OCI-LY3 (cell line): ENCODE measurements at regions not wholly inside any gene's neighbourhood (a gene's known extent, or its start where the extent isn't known, plus 50 kb on each side); places are given as distances from the start of the nearest gene placed in this dataset.

Source experiments
- H2AFZ ChIP-seq: fragments of 200-600, 300-600 bp; shearing (Covaris generic); 2 replicates; pipeline ENCODE4 v1.6.0; 2014; ENCODE audit warnings: antibody characterized with exemption, low read depth, low read length
- H3K27ac ChIP-seq: fragments of 200-600, 300-600 bp; sonication (generic); 2 replicates; pipeline ENCODE4 v1.5.1; 2014; ENCODE audit warnings: mild to moderate bottlenecking, low read length, moderate library complexity, mixed read lengths
- H3K27me3 ChIP-seq: fragments of 200-600, 300-600 bp; sonication (generic); 2 replicates; pipeline ENCODE4 v1.6.1; 2014; ENCODE audit warnings: low read depth, low read length, mixed read lengths
- H3K36me3 ChIP-seq: fragments of 200-600, 300-600 bp; sonication (generic); replicated peaks from 2 replicates; pipeline ENCODE3; 2014; ENCODE audit warnings: low read depth, low read length, mixed read lengths
- H3K4me1 ChIP-seq: fragments of 300-600, 200-600 bp; sonication (generic); 2 replicates; pipeline ENCODE4 v1.6.1; 2014; ENCODE audit warnings: low read length, mixed read lengths
- H3K4me2 ChIP-seq: fragments of 200-600, 300-600 bp; sonication (generic); 2 replicates; pipeline ENCODE4 v1.6.1; 2014; ENCODE audit warnings: low read length, mixed read lengths
- H3K4me3 ChIP-seq: fragments of 300-600, 200-600 bp; sonication (generic); 2 replicates; pipeline ENCODE4 v1.5.1; 2014; ENCODE audit warnings: antibody characterized with exemption, mild to moderate bottlenecking, low read length, moderate library complexity
- H3K79me2 ChIP-seq: fragments of 300-600, 200-600 bp; shearing (Covaris generic); 2 replicates; pipeline ENCODE4 v1.6.1; 2014; ENCODE audit warnings: mild to moderate bottlenecking, low read length, mixed read lengths
- H3K9ac ChIP-seq: fragments of 300-600, 200-600 bp; shearing (Covaris generic); 2 replicates; pipeline ENCODE4 v1.6.0; 2014; ENCODE audit warnings: mild to moderate bottlenecking, low read length, moderate library complexity
- H3K9me3 ChIP-seq: fragments of 200-600, 300-600 bp; shearing (Covaris generic); 2 replicates; pipeline ENCODE4 v1.6.1; 2014; ENCODE audit warnings: low read length, mixed read lengths; ENCODE audit not compliant: insufficient read depth
- H4K20me1 ChIP-seq: fragments of 200-600, 300-600 bp; sonication (generic); 2 replicates; pipeline ENCODE4 v1.6.1; 2016; ENCODE audit warnings: low read length, mixed read lengths; ENCODE audit not compliant: insufficient read depth
- CTCF ChIP-seq: fragments of 200-600, 300-600 bp; sonication (generic); IDR thresholded peaks from 2 replicates; pipeline ENCODE4 v1.5.1; 2014; ENCODE audit warnings: antibody characterized with exemption, low read length, low read depth
- EZH2phosphoT487 ChIP-seq: fragments of 200-600 bp; shearing (Covaris generic); IDR thresholded peaks from 2 replicates; pipeline ENCODE4 v1.6.1; 2018; ENCODE audit warnings: antibody characterized with exemption, mixed run types, low read depth

GRCh38 chr10:4678951-4679671 lies 146.9 kb upstream of the AKR1E2 start:
- Histone ChIP-seq H3K4me3 (no peak overlapping the region), H3K4me1 (peaks cover 5% of the 10 kb centered on the region; the same call in 1 of the 2 replicates), H3K9ac (no peak overlapping the region), H3K4me2 (no peak overlapping the region), H4K20me1 (no peaks in the 10 kb centered on the region), H3K27me3 (no peaks in the 10 kb centered on the region), H3K27ac (no peak overlapping the region), H3K79me2 (no peaks in the 10 kb centered on the region), H2AFZ (no peak overlapping the region), H3K9me3 (no peaks in the 10 kb centered on the region), H3K36me3 (no peaks in the 10 kb centered on the region)
- TF ChIP-seq EZH2phosphoT487 (no peak), CTCF (no peak)

GRCh38 chr10:4678023-4678950 lies 147.7 kb upstream of the AKR1E2 start:
- H3K9me3 ChIP-seq = no peaks in the 10 kb centered on the region
- no peak overlapping the region for H3K27ac ChIP-seq
- no peaks in the 10 kb centered on the region for H4K20me1 ChIP-seq
- no peak overlapping the region for H3K9ac ChIP-seq
- H3K36me3 ChIP-seq = no peaks in the 10 kb centered on the region
- no peak for TF ChIP-seq CTCF
- TF ChIP-seq EZH2phosphoT487 = no peak
- H3K4me2 ChIP-seq = no peak overlapping the region
- no peaks in the 10 kb centered on the region for H3K27me3 ChIP-seq
- no peak overlapping the region for H2AFZ ChIP-seq
- H3K4me3 ChIP-seq = no peak overlapping the region
- H3K4me1 ChIP-seq = peaks cover 5% of the 10 kb centered on the region; the same call in 1 of the 2 replicates
- H3K79me2 ChIP-seq = no peaks in the 10 kb centered on the region

GRCh38 chr10:4677296-4678021 lies 148.5 kb upstream of the AKR1E2 start:
- Histone ChIP-seq H3K4me3 (no peak overlapping the region), H3K4me1 (no peaks in the 10 kb centered on the region), H3K27me3 (no peaks in the 10 kb centered on the region), H3K9me3 (no peaks in the 10 kb centered on the region), H3K27ac (no peak overlapping the region), H3K79me2 (no peaks in the 10 kb centered on the region), H3K9ac (no peak overlapping the region), H3K4me2 (no peak overlapping the region), H4K20me1 (no peaks in the 10 kb centered on the region), H3K36me3 (no peaks in the 10 kb centered on the region), H2AFZ (no peak overlapping the region)
- TF ChIP-seq EZH2phosphoT487 (no peak), CTCF (no peak)
